Superior temporal gyrus (tissue), 1 donor: ENCODE measurements at regions not wholly inside any gene's neighbourhood (a gene's known extent, or its start where the extent isn't known, plus 50 kb on each side); places are given as distances from the start of the nearest gene placed in this dataset.

Experiments
- DNase-seq: peaks from one replicate; pipeline ENCODE4 v3.0.0-alpha.2; 2016; ENCODE audit errors: extremely low spot score

DNA sequence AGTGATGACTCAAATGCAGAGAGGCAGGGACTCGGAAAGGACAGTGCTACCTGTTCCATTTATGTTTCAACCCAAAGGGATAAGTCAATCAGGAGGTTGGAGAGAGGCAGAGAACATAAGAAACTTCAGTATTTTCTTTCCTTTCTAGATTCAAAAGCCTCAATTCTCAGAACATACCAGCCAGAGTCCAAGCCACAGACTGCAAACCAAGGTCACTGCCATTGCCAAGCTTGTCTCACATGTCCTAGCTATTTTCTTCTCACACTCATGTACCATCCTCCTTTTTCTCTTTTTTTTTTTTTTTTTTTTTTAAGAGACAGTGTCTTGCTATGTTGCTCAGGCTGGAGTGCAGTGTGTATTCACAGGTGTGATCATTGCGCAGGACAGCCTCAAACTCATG is 111.7 kb upstream of the AKIP1 start:
- DNase-seq = no peak

DNA sequence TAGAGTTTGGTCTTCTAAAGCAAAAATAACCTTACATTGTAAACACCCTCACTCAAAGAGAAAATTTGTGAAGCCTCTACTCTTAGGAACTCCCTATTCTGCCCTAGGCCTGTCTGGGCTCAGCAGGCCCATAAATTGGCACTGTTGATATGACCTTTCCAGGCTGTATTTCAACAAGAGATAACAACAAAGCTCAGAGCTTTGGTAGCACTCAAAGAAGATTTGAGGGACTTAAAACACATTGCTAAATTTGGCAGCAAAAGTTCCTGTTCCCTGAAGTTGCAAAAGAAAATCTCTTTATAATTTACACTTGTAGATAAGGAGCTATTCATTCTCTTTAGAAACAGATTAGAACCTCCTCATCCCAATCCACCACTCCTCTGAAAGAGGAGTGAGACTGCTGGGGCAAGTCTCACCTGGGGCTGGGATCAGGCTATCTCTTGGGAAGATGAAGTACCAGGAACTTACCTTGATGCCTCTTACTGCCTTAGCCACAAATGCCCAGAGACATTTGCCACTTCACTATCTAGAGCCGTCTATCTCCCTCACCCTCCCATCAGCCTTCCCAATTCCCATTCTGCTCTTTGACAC is 110.4 kb upstream of the AKIP1 start:
- DNase-seq = no peak

- DNase-seq = no peak
Measured at GRCh38 chr11:8801121-8801520, 109.9 kb upstream of the AKIP1 start.

DNA sequence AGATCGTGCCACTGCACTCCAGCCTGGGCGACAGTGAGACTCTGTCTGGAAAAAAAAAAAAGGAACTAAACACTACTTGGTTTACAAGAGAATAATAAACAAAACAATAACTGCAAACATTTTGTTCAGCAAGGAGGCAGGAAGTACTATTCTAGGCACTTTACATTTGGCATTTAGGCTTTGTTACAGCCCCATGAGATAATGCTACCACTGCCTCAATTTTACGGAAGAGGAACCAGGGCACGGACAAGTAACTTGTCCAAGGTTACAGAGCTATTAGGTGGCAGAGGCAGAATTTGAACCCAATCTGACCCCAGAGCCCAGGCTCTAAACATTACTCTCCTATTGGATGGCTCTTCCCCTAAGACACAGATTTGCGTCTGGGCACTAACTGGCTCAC is 108.7 kb upstream of the AKIP1 start:
- DNase-seq = no peak

GRCh38 chr11:8803973-8804372 is 107.0 kb upstream of the AKIP1 start:
- DNase-seq = no peak

- DNase-seq = no peak
Measured at GRCh38 chr11:8805296-8805695, 105.7 kb upstream of the AKIP1 start.

- DNase-seq = no peak
Measured at GRCh38 chr11:8806974-8807373, 104.0 kb upstream of the AKIP1 start.

- no peak for DNase-seq
Measured at GRCh38 chr11:8807544-8808225, 103.3 kb upstream of the AKIP1 start.

- DNase-seq = no peak
Measured at GRCh38 chr11:8808226-8808585, 102.8 kb upstream of the AKIP1 start.

- DNase-seq = no peak
Measured at GRCh38 chr11:8809241-8809938, 101.6 kb upstream of the AKIP1 start.

- DNase-seq = no peak
Measured at GRCh38 chr11:8809939-8810539, 101.0 kb upstream of the AKIP1 start.

- peak; percentile 83 for DNase-seq
Measured at GRCh38 chr11:8810540-8811301, 100.3 kb upstream of the AKIP1 start.

- DNase-seq = no peak
Measured at GRCh38 chr11:8811571-8811970, 99.4 kb upstream of the AKIP1 start.

GRCh38 chr11:8812438-8812837 is 98.6 kb upstream of the AKIP1 start:
- no peak for DNase-seq

GRCh38 chr11:8813658-8814057 is 97.3 kb upstream of the AKIP1 start:
- peak; percentile 85 for DNase-seq

DNA sequence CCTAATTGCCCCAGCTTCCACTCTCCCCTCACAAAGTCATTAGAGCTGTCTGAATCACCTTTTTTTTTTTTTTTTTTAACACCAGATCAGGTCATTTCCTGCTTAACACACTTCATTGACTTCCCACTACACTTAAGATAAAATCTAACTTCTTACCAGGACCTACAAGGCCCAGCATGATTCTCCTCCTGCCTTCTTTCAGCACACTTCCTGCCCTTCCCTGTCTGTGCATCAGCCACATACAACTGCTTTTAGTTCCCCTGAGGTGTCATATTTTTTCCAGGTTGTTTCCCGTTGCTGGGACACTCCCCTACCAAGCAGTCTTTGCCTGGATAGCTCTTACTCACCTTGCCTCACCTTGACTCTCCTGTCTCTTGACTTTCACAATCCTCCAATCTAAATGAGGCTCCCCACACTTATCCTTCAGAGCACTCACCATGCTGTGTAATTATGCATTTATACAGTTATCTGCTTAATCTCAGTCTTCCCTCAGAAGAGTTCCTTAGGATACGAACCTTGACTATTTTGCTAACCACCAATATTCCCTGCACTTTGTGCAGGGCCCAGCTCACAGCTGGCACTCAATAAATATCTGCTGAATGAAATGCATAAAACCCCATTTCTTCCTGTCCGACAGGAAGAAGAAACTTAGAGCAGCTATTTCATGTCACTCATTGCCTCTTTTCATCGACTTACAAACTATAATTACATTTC is 96.6 kb upstream of the AKIP1 start:
- DNase-seq = no peak

- no peak for DNase-seq
Measured at GRCh38 chr11:8814923-8815240, 96.1 kb upstream of the AKIP1 start.

DNA sequence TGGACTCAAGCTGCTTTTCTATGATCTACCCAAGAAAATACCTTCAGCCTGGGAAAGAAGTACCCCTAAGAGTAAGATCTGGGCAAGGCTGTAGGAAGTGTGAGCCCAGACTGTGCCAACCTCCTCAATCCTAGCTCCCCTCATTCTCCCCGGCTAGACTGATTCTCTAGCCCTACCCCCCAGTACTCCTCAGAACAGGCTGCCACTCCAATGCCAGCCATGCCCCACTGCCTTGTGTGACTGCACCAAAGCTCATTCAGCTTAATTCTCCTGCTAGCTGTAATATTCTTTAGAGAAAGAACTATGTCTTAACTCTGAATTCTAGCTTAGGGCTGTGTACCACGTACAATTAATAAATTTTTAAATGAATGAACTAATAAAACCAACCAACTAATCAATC is 92.6 kb upstream of the AKIP1 start:
- no peak for DNase-seq

GRCh38 chr11:8820401-8820800 is 90.6 kb upstream of the AKIP1 start:
- DNase-seq = no peak

GRCh38 chr11:8822469-8822868 is 88.5 kb upstream of the AKIP1 start:
- no peak for DNase-seq

GRCh38 chr11:8823174-8823742 is 87.7 kb upstream of the AKIP1 start:
- no peak for DNase-seq
